ENCODE measurements at regions not wholly inside any gene's neighbourhood (a gene's known extent, or its start where the extent isn't known, plus 50 kb on each side); places are given as distances from the start of the nearest gene placed in this dataset.

DNA sequence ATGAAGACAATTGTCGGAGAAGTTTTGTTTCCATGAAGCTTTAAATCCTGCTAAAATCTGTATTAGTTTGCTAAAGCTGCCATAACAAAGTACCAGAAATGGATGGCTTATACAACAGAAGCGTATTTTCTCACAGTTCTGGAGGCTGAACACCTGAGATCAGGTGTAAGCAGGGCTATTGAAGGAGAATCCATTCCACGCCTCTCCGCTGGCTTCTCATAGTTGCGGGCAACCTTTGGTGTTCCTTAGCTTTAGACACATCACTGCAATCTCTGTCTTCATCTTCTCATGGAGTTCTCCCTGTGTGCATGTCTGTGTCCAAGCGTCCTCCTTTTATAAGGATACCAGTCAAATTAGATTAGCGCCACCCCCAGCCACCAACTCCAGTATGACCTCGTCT, 159.9 kb upstream of the CDYL start:
- no peak overlapping the region for H3K27ac ChIP-seq
- H3K9me3 ChIP-seq: no peaks in the 10 kb centered on the region
- H3K4me1 ChIP-seq: peaks cover 3% of the 10 kb centered on the region
- H3K36me3 ChIP-seq: no peaks in the 10 kb centered on the region
- intact Hi-C loops (cut with DNase I): no loop called here
- H3K27me3 ChIP-seq (ENCODE audit: low read depth): no peaks in the 10 kb centered on the region
- DNase-seq: no peak
- ATAC-seq: no peak
- no peak overlapping the region for H3K4me3 ChIP-seq
- TF ChIP-seq CTCF (IDR thresholded peaks at IDR 0.05): no peak

DNA sequence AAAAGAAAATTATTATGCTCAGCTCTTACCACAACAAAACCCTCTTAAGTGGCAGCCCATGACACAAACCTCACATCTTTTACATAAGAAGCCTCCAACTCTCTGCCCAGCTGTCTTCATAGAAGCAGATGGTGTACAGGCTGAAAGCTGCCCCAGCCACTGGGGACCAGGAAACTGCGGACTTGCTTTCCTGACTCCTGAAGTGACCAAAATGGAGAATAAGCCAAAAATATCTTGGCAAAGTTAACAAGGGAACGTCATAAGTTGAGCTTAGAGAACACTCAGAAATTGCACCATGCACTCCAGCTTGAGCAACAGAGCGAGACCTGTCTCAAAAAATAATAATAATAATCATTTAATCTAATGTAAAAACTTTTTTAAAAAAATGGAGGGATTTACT, 160.3 kb upstream of the CDYL start:
- ATAC-seq: peak; percentile 60 to 66
- DNase-seq: no peak
- no peaks in the 10 kb centered on the region for H3K36me3 ChIP-seq
- H3K4me3 ChIP-seq: no peak overlapping the region
- H3K9me3 ChIP-seq: no peaks in the 10 kb centered on the region
- intact Hi-C loops (cut with DNase I): no loop called here
- no peaks in the 10 kb centered on the region for H3K27me3 ChIP-seq (ENCODE audit: low read depth)
- H3K4me1 ChIP-seq: peaks cover 3% of the 10 kb centered on the region
- no peak for TF ChIP-seq CTCF (IDR thresholded peaks at IDR 0.05)
- no peak overlapping the region for H3K27ac ChIP-seq

DNA sequence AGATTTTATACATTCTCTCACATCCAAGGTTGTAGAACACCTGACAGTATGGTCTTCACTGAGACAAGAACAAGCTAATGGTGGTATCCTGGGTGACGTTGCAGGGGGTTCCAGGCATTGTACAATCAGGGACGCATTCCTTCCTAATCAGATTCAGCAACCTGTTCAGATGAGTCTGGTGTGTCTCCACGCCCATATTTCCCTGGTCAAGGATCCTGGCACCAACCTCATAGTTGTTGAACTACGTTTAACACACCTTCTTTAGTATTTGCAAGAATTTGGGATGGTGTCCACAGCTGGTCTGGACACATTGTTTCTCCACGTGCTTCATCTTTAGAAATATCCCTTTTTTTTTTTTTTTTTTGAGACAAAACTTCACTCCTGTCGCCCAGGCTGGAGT, 161.0 kb upstream of the CDYL start:
- intact Hi-C loops (cut with DNase I): no loop called here
- ATAC-seq: no peak
- H3K4me3 ChIP-seq: no peak overlapping the region
- no peaks in the 10 kb centered on the region for H3K27me3 ChIP-seq (ENCODE audit: low read depth)
- H3K27ac ChIP-seq: no peak overlapping the region
- H3K36me3 ChIP-seq: no peaks in the 10 kb centered on the region
- peaks cover 3% of the 10 kb centered on the region for H3K4me1 ChIP-seq
- no peak for TF ChIP-seq CTCF (IDR thresholded peaks at IDR 0.05)
- H3K9me3 ChIP-seq: no peaks in the 10 kb centered on the region
- no peak for DNase-seq

GRCh38 chr6:4614637-4615036, 161.6 kb upstream of the CDYL start:
- Histone ChIP-seq H3K36me3 (no peaks in the 10 kb centered on the region), H3K4me1 (peaks cover 3% of the 10 kb centered on the region), H3K9me3 (no peaks in the 10 kb centered on the region), H3K4me3 (no peak overlapping the region), H3K27ac (no peak overlapping the region), H3K27me3 (ENCODE audit: low read depth) (no peaks in the 10 kb centered on the region)
- intact Hi-C loops (cut with DNase I): no loop called here
- no peak for TF ChIP-seq CTCF (IDR thresholded peaks at IDR 0.05)
- ATAC-seq: no peak
- no peak for DNase-seq

- Histone ChIP-seq H3K9me3 (no peaks in the 10 kb centered on the region), H3K27ac (no peak overlapping the region), H3K36me3 (no peaks in the 10 kb centered on the region), H3K27me3 (ENCODE audit: low read depth) (no peaks in the 10 kb centered on the region), H3K4me1 (peaks cover 3% of the 10 kb centered on the region), H3K4me3 (no peak overlapping the region)
- no peak for ATAC-seq
- DNase-seq: no peak
- no peak for TF ChIP-seq CTCF (IDR thresholded peaks at IDR 0.05)
- intact Hi-C loops (cut with DNase I): no loop called here
Observed at GRCh38 chr6:4613795-4614194, 162.4 kb upstream of the CDYL start.

DNA sequence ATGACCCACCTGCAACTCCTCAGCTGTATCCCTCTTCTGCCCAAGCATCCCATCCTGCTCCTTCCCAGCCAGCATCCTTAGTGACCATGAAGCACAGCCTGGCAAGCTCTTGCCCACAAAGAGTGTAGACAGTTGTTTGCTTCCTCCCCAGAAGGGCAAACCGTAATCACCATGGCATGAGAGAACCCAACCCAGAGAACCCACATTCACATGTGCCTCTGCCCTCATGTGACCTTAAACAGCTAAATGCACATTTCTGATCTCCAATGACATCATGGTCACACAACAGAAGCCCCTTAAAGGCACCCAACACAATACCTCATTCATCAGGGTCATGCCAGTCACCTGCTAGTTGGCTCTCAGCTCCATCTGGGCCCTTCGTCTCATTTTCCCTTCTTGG, 162.8 kb upstream of the CDYL start:
- no peak for DNase-seq
- Histone ChIP-seq H3K36me3 (no peaks in the 10 kb centered on the region), H3K4me3 (no peak overlapping the region), H3K4me1 (peaks cover 3% of the 10 kb centered on the region), H3K27ac (no peak overlapping the region), H3K9me3 (no peaks in the 10 kb centered on the region), H3K27me3 (ENCODE audit: low read depth) (no peaks in the 10 kb centered on the region)
- ATAC-seq: no peak
- TF ChIP-seq CTCF (IDR thresholded peaks at IDR 0.05): no peak
- intact Hi-C loops (cut with DNase I): no loop called here
